Fibroblast of lung (primary cell): ENCODE measurements at regions not wholly inside any gene's neighbourhood (a gene's known extent, or its start where the extent isn't known, plus 50 kb on each side); places are given as distances from the start of the nearest gene placed in this dataset.

Experiments
- DNase-seq, 2 donors: peaks; one replicate each; pipeline versions ENCODE4 v3.0.0 to v3.0.0-alpha.2; 2010; ENCODE audit warnings: low read depth in 2 of 2
- H2AFZ ChIP-seq: 2 replicates; pipeline ENCODE4 v1.5.1; 2012; ENCODE audit warnings: low read length, control low read depth, inconsistent platforms
- H3K27ac ChIP-seq: 2 replicates; pipeline ENCODE4 v1.5.1; 2011; ENCODE audit warnings: low read length, control low read depth; ENCODE audit not compliant: insufficient read depth
- H3K27me3 ChIP-seq: 2 replicates; pipeline ENCODE4 v1.5.1; 2011; ENCODE audit warnings: mild to moderate bottlenecking, low read length; ENCODE audit not compliant: control insufficient read depth, insufficient read depth
- H3K36me3 ChIP-seq: 2 replicates; pipeline ENCODE4 v1.5.1; 2011; ENCODE audit warnings: low read length; ENCODE audit not compliant: control insufficient read depth, insufficient read depth
- H3K4me1 ChIP-seq: 2 replicates; pipeline ENCODE4 v1.5.1; 2011; ENCODE audit warnings: low read length; ENCODE audit not compliant: control insufficient read depth, insufficient read depth; ENCODE audit errors: extremely low read depth
- H3K4me2 ChIP-seq: 2 replicates; pipeline ENCODE4 v1.5.1; 2011; ENCODE audit warnings: low read length, control low read depth; ENCODE audit not compliant: insufficient read depth; ENCODE audit errors: extremely low read depth
- H3K4me3 ChIP-seq, 4 experiments: fragments of 200-600 bp in 1 of 4; sonication (generic) in 1 of 4; replicated peaks in 1 of 4; 2 replicates each; pipeline ENCODE4 v1.5.1; 2011 to 2016; ENCODE audit warnings: low read length in 4 of 4, low read depth in 3 of 4, mild to moderate bottlenecking in 3 of 4, control low read depth in 2 of 4, inconsistent platforms in 1 of 4, mixed read lengths in 1 of 4; ENCODE audit not compliant: insufficient read depth in 1 of 4; ENCODE audit errors: control extremely low read depth in 1 of 4
- H3K79me2 ChIP-seq: 2 replicates; pipeline ENCODE4 v1.5.1; 2012; ENCODE audit warnings: mild to moderate bottlenecking, low read length, inconsistent platforms; ENCODE audit not compliant: control insufficient read depth, insufficient read depth
- H3K9ac ChIP-seq: 2 replicates; pipeline ENCODE4 v1.5.1; 2011; ENCODE audit warnings: mild to moderate bottlenecking, low read length, control low read depth; ENCODE audit not compliant: insufficient read depth
- H3K9me3 ChIP-seq: 2 replicates; pipeline ENCODE4 v1.5.1; 2012; ENCODE audit warnings: low read depth, low read length; ENCODE audit not compliant: control insufficient read depth, insufficient read depth
- H4K20me1 ChIP-seq: 2 replicates; pipeline ENCODE4 v1.5.1; 2011; ENCODE audit warnings: low read length; ENCODE audit not compliant: control insufficient read depth, insufficient read depth; ENCODE audit errors: extremely low read depth
- CTCF ChIP-seq, 2 donors: IDR thresholded peaks in 1 of 2; conservative IDR thresholded peaks in 1 of 2; 1 replicate in 1 of 2; 2 replicates in 1 of 2; pipeline ENCODE4 v1.5.1; 2011 to 2012; ENCODE audit warnings: low read length in 2 of 2, control low read depth in 1 of 2, inconsistent platforms in 1 of 2, low read depth in 1 of 2, mild to moderate bottlenecking in 1 of 2
- EZH2 ChIP-seq: IDR thresholded peaks from 2 replicates; pipeline ENCODE4 v1.5.1; 2012; ENCODE audit warnings: low read length, control low read depth, mild to moderate bottlenecking; ENCODE audit errors: missing control alignments

GRCh38 chr3:27642796-27643195 lies 79.3 kb downstream of the EOMES start:
- H2AFZ ChIP-seq = no peak overlapping the region

GRCh38 chr3:27641888-27642601 lies 80.1 kb downstream of the EOMES start:
- TF ChIP-seq EZH2 = no peak
- H3K4me1 ChIP-seq = no peaks in the 10 kb centered on the region
- no peaks in the 10 kb centered on the region for H3K79me2 ChIP-seq
- no peaks in the 10 kb centered on the region for H3K27me3 ChIP-seq
- no peak overlapping the region for H3K4me3 ChIP-seq
- no peaks in the 10 kb centered on the region for H4K20me1 ChIP-seq
- no peak for DNase-seq
- no peak overlapping the region for H3K9ac ChIP-seq
- H3K36me3 ChIP-seq = no peaks in the 10 kb centered on the region
- H3K4me2 ChIP-seq = no peak overlapping the region
- no peak overlapping the region for H3K27ac ChIP-seq
- H3K9me3 ChIP-seq = no peaks in the 10 kb centered on the region
- no peak overlapping the region for H2AFZ ChIP-seq

More at GRCh38 chr3:27642796-27643195, 79.3 kb downstream of the EOMES start:
- H3K27me3 ChIP-seq = no peaks in the 10 kb centered on the region
- TF ChIP-seq EZH2 = no peak
- no peak for TF ChIP-seq CTCF (conservative IDR thresholded peaks at IDR 0.05 in 1 of 2, IDR thresholded peaks at IDR 0.05 in 1 of 2; ENCODE audit: low read depth in 1 of 2, low read length in 2 of 2)
- no peak overlapping the region for H3K4me2 ChIP-seq
- no peaks in the 10 kb centered on the region for H4K20me1 ChIP-seq
- no peak overlapping the region for H3K9ac ChIP-seq
- no peaks in the 10 kb centered on the region for H3K4me1 ChIP-seq
- H3K36me3 ChIP-seq = no peaks in the 10 kb centered on the region
- no peak for DNase-seq
- no peaks in the 10 kb centered on the region for H3K79me2 ChIP-seq
- no peak overlapping the region for H3K4me3 ChIP-seq
- no peak overlapping the region for H3K27ac ChIP-seq
- H3K9me3 ChIP-seq = no peaks in the 10 kb centered on the region

GRCh38 chr3:27641271-27641800 lies 80.8 kb downstream of the EOMES start:
- no peaks in the 10 kb centered on the region for H4K20me1 ChIP-seq
- no peak overlapping the region for H3K27ac ChIP-seq
- H3K4me1 ChIP-seq = no peaks in the 10 kb centered on the region
- H3K79me2 ChIP-seq = no peaks in the 10 kb centered on the region
- TF ChIP-seq EZH2 = no peak
- no peak for TF ChIP-seq CTCF (conservative IDR thresholded peaks at IDR 0.05 in 1 of 2, IDR thresholded peaks at IDR 0.05 in 1 of 2; ENCODE audit: low read depth in 1 of 2, low read length in 2 of 2)
- DNase-seq = no peak
- no peak overlapping the region for H3K4me3 ChIP-seq
- no peaks in the 10 kb centered on the region for H3K9me3 ChIP-seq
- no peak overlapping the region for H2AFZ ChIP-seq
- no peaks in the 10 kb centered on the region for H3K27me3 ChIP-seq
- no peak overlapping the region for H3K9ac ChIP-seq
- H3K4me2 ChIP-seq = no peak overlapping the region
- no peaks in the 10 kb centered on the region for H3K36me3 ChIP-seq
